Skeletal muscle tissue (tissue), 3 donors: ENCODE measurements at regions not wholly inside any gene's neighbourhood (a gene's known extent, or its start where the extent isn't known, plus 50 kb on each side); places are given as distances from the start of the nearest gene placed in this dataset.

Experiments used
- H3K27ac ChIP-seq: one replicate; pipeline ENCODE4 v1.7.0; 2013; ENCODE audit warnings: mild to moderate bottlenecking, low read depth, low read length, inconsistent platforms
- H3K27me3 ChIP-seq, 3 donors: one replicate each; pipeline ENCODE4 v1.7.0; 2013; ENCODE audit warnings: low read length in 3 of 3; ENCODE audit not compliant: control insufficient read depth in 3 of 3, insufficient read depth in 3 of 3
- H3K36me3 ChIP-seq, 3 donors: one replicate each; pipeline ENCODE4 v1.7.0; 2013; ENCODE audit warnings: low read length in 3 of 3; ENCODE audit not compliant: control insufficient read depth in 3 of 3, insufficient read depth in 3 of 3
- H3K4me1 ChIP-seq, 3 donors: one replicate each; pipeline ENCODE4 v1.7.0; 2013; ENCODE audit warnings: low read length in 3 of 3, mild to moderate bottlenecking in 3 of 3; ENCODE audit not compliant: control insufficient read depth in 3 of 3, insufficient read depth in 3 of 3
- H3K4me3 ChIP-seq, 3 donors: one replicate each; pipeline ENCODE4 v1.7.0; 2013; ENCODE audit warnings: low read length in 3 of 3
- H3K9ac ChIP-seq, 3 donors: one replicate each; pipeline ENCODE4 v1.7.0; 2013; ENCODE audit warnings: low read length in 3 of 3, mild to moderate bottlenecking in 3 of 3, moderate library complexity in 2 of 3, low read depth in 1 of 3
- H3K9me3 ChIP-seq, 3 donors: one replicate each; pipeline ENCODE4 v1.7.0; 2013; ENCODE audit warnings: low read length in 3 of 3; ENCODE audit not compliant: control insufficient read depth in 3 of 3
- donor health status: Osteomylitis.

DNA sequence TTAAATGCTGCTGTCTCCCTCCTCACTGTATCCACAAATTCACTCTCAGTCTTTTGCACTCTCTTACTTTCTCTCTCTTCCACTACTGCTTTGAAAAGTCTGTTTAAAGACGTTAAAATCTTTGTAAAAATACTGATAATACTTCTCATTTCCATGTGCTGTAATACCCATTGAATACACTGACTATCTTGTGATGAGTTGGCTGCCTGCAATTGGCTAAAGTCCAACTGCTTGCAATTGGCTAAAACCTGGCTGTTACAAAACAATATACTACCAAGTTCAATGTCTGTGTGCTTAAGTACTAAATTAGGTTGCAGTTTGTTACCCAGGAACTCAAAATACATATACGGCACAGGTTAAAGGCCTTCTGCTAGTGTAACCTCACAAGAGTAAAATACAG, 264.8 kb downstream of the THBS2 start:
- H3K4me1 ChIP-seq, result no peaks in the 10 kb centered on the region
- H3K27me3 ChIP-seq, result no peaks in the 10 kb centered on the region
- H3K9ac ChIP-seq, result no peak overlapping the region
- H3K27ac ChIP-seq, result no peak overlapping the region
- no peaks in the 10 kb centered on the region for H3K36me3 ChIP-seq
- H3K4me3 ChIP-seq, result no peak overlapping the region
- H3K9me3 ChIP-seq, result no peaks in the 10 kb centered on the region

DNA sequence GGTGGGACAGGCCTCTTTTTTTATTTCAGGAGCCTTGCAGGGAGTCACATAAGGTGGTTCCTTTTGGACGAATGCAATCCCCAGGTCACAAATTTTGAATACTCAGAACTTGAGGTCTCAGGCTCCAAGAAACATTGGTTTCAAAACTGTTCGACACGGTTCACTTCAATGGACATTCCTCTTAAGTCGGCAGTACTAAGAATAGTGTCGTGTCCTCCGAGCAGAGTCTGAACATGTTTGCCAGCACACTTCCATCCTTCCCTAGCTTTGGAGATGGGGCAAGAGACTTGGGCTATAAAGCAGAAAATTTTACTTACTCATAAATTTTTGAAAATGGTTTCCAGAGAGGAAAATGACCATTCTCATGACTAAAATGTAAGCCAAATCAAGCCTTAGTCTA, 265.4 kb downstream of the THBS2 start:
- H3K36me3 ChIP-seq, result no peaks in the 10 kb centered on the region
- H3K4me1 ChIP-seq, result no peaks in the 10 kb centered on the region
- no peak overlapping the region for H3K9ac ChIP-seq
- no peak overlapping the region for H3K4me3 ChIP-seq
- no peaks in the 10 kb centered on the region for H3K27me3 ChIP-seq
- no peak overlapping the region for H3K27ac ChIP-seq
- no peaks in the 10 kb centered on the region for H3K9me3 ChIP-seq

DNA sequence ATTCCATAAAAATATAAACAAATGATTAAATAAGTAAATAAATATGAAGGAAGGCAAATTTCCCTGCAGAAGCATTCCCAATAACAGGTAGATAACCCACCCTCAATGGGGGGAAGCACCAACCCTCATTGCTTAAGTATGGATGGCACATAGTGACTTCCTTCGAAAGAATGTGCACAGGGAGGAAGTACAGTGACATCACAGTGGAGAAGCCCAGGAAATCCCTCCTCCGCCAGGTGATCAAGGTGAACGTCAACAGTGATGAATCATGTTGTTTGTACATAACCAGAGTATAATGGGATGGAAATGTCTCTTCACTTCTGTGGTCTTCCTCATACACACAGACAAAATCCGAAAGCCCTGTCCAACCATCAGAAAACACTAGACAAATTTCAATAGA, 267.9 kb downstream of the THBS2 start:
- H3K4me1 ChIP-seq, result no peaks in the 10 kb centered on the region
- no peaks in the 10 kb centered on the region for H3K27me3 ChIP-seq
- no peak overlapping the region for H3K9ac ChIP-seq
- H3K9me3 ChIP-seq, result peaks cover 0 to 2% (median 0%) of the 10 kb centered on the region in 3 donors
- no peak overlapping the region for H3K4me3 ChIP-seq
- no peaks in the 10 kb centered on the region for H3K36me3 ChIP-seq
- H3K27ac ChIP-seq, result no peak overlapping the region

DNA sequence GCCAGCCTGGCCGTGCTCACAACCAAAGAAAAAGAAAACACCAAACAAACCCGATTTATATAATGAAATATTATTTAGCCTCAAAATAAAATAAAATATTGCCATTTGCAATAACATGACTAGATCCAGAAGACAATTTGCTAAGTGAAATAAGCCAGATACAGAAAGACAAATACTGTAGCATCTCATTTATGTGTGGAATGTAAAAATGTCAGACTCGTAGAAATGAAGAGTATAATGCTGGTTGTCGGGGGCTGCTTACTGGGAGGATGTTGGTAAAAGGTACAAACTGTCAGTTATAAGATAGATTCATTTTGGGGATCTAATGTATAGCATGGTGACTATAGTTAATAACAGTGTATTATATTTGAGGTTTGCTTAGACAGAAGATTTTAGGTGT, 269.7 kb downstream of the THBS2 start:
- Histone ChIP-seq H3K27ac (no peak overlapping the region), H3K9me3 (peaks cover 2 to 10% (median 6%) of the 10 kb centered on the region in 3 donors), H3K4me3 (no peak overlapping the region), H3K4me1 (no peaks in the 10 kb centered on the region), H3K9ac (no peak overlapping the region), H3K27me3 (no peaks in the 10 kb centered on the region), H3K36me3 (no peaks in the 10 kb centered on the region)

DNA sequence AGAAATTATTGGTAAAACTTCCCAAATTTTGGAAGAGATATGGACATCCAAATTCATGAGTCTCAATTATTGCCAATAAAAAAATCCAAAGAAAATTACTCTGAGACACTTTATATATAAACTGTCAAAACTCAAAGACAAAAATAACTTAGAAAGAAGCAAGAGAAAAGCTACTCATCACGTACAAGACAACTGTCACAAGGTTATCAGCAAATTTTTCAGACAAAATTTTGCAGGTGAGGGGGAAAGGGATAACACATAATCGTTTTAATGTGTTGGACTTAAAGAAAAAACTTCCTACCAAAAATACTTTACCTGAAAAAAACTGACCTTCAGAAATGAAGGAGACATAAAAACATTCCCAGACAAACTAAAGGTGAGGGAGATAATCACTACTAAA, 272.5 kb downstream of the THBS2 start:
- Histone ChIP-seq H3K9ac (no peak overlapping the region), H3K36me3 (no peaks in the 10 kb centered on the region), H3K4me1 (no peaks in the 10 kb centered on the region), H3K4me3 (no peak overlapping the region), H3K9me3 (peaks cover 2 to 10% (median 6%) of the 10 kb centered on the region in 3 donors), H3K27me3 (no peaks in the 10 kb centered on the region), H3K27ac (no peak overlapping the region)

DNA sequence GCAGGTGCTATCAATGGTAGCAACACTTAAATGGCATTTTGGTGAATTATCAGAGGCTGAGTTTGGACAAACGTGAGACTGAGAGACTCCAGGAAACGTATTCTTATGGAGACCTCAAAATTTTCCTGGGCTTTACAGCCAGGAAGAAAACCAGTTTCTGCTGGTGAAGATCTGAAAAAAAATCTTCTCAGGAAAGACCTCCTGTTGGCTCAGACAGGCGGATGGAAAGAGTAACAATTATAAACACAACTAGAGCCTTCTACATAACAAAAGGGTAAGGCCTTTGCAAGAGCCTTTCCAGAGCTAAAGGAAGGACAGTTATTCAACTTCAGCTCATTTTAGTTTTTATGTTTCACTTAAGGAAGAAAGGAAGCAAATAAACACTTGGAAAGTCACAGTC, 274.4 kb downstream of the THBS2 start:
- H3K36me3 ChIP-seq, result no peaks in the 10 kb centered on the region
- H3K27me3 ChIP-seq, result no peaks in the 10 kb centered on the region
- peak overlapping the region in 1 of 3 donors; percentile 23 for H3K4me3 ChIP-seq
- no peak overlapping the region for H3K27ac ChIP-seq
- H3K4me1 ChIP-seq, result no peaks in the 10 kb centered on the region
- H3K9ac ChIP-seq, result no peak overlapping the region
- H3K9me3 ChIP-seq, result peaks cover 2 to 10% (median 6%) of the 10 kb centered on the region in 3 donors

DNA sequence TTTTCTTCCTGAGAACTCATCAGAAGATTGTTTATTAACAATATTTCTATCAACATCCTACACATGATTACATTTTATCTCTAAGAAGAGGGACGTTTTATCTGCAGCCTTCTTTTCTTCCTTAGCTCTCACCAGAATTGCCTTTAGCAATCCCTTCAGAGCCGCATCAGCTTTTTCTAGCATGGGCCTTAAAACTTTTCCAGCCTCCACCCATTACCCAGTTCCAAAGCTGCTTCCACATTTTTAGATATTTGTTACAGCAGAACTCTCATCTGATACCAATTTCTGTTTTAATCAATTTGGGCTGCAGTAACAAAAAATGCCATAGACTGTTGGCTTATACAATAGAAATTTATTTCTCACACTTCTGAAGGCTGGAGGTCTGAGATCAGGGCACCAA, 281.5 kb downstream of the THBS2 start:
- Histone ChIP-seq H3K27ac (no peak overlapping the region), H3K4me1 (peaks cover 5 to 18% (median 12%) of the 10 kb centered on the region in 3 donors), H3K9ac (no peak overlapping the region), H3K4me3 (no peak overlapping the region), H3K27me3 (no peaks in the 10 kb centered on the region), H3K9me3 (no peaks in the 10 kb centered on the region), H3K36me3 (no peaks in the 10 kb centered on the region)

DNA sequence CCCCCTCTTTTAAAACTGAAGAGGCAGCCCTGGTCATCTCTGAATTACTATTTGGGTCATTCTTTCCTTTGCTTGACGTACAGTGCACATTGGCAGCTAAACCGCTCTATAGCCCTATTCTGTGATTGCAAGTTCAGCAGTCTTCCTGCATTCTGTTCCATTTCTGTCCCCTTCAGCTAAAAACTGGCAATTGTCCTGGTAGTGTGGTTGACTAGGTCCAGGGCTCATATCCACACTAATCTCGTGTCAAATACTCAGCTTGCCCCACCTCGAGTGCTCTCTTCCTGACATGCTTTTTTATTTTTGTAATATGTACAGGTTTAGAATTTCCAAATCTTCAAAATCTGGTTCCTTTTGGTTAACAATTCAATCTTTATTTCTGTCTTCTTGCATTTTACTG, 282.1 kb downstream of the THBS2 start:
- Histone ChIP-seq H3K9me3 (no peaks in the 10 kb centered on the region), H3K36me3 (no peaks in the 10 kb centered on the region), H3K27ac (no peak overlapping the region), H3K9ac (no peak overlapping the region), H3K4me3 (no peak overlapping the region), H3K27me3 (no peaks in the 10 kb centered on the region), H3K4me1 (peaks cover 5 to 18% (median 12%) of the 10 kb centered on the region in 3 donors)

DNA sequence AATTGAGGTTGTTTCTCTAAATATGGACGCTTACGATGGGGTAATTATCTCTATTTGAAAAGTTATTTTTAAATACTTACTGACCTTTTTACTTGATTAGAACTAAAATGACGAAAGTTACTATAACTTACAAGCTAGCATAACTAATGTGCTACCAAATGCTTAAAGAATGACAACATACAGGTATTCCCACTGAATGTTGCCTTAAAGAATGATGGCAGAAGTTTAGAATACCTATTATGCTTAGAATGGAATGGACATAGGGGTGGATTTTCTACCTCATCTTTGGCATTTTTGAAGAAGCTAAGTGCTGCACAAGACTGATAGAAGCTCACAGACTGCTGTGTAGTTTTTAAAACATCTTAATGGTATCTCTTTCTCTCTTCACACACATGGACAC, 284.8 kb downstream of the THBS2 start:
- Histone ChIP-seq H3K9me3 (no peaks in the 10 kb centered on the region), H3K27me3 (no peaks in the 10 kb centered on the region), H3K36me3 (no peaks in the 10 kb centered on the region), H3K4me3 (no peak overlapping the region), H3K27ac (no peak overlapping the region), H3K9ac (no peak overlapping the region), H3K4me1 (peaks cover 12 to 24% (median 13%) of the 10 kb centered on the region in 3 donors)

DNA sequence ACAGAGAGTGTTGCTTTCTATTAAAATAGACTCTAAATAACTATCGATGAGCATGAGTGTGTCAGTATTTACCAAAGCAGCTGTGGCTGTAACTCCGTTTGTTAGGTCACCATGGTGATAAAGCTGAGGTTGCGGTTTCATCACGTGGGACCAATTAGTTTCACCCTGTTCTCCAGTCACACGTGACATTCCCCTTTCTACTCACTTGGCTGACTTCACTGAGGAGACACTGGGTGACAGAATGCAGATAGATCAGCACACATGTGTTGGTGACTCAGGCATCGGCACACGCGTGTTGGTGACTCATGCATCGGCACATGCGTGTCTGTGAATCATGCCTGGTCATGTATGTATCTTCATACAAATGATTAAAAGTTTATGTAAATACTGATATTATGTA, 285.4 kb downstream of the THBS2 start:
- Histone ChIP-seq H3K9ac (no peak overlapping the region), H3K9me3 (no peaks in the 10 kb centered on the region), H3K36me3 (no peaks in the 10 kb centered on the region), H3K27ac (no peak overlapping the region), H3K4me1 (peaks cover 12 to 27% (median 18%) of the 10 kb centered on the region in 3 donors), H3K27me3 (no peaks in the 10 kb centered on the region), H3K4me3 (no peak overlapping the region)
